ENCODE measurements at regions not wholly inside any gene's neighbourhood (a gene's known extent, or its start where the extent isn't known, plus 50 kb on each side); places are given as distances from the start of the nearest gene placed in this dataset.
"Not testable (repeated sequence)": the region's sequence is repeated elsewhere in the genome, so short reads cannot be mapped to it uniquely, and the experiment has no call there.

DNA sequence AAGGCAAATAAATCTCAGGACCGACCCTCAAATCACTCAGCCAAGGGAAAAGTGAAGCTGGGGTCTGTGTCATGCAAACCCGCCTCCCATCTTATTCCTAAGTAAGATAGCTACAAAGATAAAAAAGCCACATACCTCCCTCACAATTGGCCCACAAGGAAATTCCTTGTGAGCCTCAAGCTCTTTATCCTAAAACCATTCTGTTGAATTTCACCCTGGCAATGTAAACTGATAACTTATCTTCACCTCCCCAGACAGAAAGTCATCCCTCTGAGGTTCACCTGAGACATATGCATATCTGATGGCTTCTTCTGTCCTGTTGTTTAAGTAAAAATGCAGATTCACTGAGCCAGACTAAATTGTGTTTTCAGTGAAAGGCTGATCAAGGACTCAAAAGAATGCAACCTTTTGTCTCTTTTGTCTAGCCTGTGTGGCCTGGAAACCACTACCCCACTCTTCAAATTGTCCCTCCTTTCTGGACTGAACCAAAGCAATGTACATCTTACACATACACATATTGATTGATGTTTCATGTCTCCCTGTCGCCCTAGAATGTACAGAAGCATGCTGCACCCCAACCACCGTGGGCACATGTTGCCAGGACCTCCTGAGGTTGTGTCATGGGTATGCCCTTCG, 91.3 kb downstream of the MFAP3L start:
- DNase-seq (ENCODE audit: low read depth in 4 of 4, low spot score in 3 of 4) = no peak

DNA sequence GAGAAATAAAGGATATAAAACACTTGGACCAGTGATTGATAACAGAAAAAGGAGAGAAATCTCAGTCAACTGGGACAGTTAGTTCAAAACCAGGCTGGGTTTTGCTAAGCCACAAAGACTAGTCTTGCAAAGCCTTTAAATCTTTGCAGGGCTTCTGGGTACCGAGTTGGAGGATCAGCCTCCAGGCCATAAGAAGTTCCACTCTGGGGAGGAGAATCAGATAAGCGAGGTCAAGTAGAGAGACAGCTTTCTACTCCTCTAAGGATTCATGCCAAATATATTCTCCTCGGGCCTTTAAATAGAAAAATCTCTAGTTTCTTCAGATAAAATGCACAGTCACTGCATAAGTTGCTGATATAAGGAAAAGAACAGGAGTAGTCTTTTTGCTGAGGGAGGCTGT, 92.7 kb downstream of the MFAP3L start:
- no peak for DNase-seq (ENCODE audit: low read depth in 4 of 4, low spot score in 3 of 4)

DNA sequence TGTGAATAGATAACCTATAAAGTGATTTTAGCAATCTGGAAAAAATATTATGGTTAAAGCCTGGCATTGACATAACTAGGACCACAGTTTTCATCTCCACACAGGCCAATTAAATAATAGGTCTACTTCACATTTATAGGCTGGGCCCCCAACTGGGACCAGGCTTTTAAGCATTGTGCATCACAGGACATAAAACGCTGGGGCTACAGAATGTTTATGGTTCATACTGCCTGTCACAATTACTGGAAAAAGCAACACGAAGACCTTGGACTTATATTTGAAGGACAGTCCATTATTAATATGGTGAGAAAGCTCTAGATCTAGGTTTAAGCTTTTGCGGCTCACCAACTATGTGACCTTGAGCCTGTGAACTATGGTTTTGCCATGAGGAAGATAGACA, 94.2 kb downstream of the MFAP3L start:
- no peak for DNase-seq (ENCODE audit: low read depth in 4 of 4, low spot score in 3 of 4)

DNA sequence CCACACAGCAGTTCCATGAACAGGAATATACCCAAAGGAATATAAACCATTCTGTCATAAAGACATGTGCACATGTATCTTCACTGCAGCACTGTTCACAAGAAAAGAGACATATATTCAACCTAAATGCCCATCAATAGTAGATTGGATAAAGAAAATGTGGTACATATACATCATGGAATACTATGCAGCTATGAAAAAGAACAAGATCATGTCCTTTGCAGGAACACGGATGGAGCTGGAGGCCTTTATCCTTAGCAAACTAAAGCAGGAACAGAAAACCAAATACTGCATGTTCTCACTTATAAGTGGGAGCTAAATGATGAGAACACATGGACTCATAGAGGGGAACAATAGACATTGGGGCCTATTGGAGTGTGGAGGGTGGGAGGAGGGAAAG, 95.4 kb downstream of the MFAP3L start:
- DNase-seq (ENCODE audit: low read depth in 4 of 4, low spot score in 3 of 4) = not testable (repeated sequence)

DNA sequence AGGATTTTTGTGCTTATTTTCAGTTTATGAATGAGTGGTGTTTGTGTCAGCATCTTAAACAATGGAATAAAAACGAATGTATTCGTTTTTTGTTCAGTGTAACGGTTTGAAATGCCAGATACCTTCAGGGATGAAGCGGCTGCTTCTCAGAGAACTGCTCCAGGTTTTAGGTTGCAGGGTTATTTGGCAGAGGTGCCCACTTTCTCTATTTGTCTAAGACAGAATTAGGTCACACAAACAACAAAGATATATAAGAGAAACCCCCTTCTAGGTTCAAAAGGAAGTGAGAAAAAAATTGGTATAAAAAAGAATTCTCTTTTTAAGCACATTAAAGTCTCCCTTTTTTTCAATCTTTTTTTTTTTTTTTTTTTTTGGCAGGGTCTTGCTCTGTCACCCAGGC, 98.9 kb downstream of the MFAP3L start:
- no peak for DNase-seq (ENCODE audit: low read depth in 4 of 4, low spot score in 3 of 4)

DNA sequence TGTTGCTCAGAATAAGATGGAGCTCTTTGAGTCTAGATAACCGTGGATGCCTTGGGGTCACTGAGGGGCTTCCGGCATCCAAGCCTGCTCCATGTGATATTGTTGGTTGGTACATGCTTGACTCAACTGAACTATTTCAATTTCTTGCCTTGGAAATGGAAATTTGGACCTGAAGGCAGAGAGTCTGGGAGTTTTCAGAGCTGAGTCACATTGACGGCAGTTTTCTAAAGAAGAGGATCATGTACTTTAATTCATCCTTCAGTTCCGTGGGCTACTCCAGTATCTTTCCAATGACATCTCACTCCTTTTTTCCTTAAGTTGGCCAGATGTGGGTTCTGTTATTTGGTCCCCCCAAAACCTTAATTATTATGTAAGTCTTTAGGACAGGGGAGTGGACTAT, 100.5 kb downstream of the MFAP3L start:
- no peak for DNase-seq (ENCODE audit: low read depth in 4 of 4, low spot score in 3 of 4)

DNA sequence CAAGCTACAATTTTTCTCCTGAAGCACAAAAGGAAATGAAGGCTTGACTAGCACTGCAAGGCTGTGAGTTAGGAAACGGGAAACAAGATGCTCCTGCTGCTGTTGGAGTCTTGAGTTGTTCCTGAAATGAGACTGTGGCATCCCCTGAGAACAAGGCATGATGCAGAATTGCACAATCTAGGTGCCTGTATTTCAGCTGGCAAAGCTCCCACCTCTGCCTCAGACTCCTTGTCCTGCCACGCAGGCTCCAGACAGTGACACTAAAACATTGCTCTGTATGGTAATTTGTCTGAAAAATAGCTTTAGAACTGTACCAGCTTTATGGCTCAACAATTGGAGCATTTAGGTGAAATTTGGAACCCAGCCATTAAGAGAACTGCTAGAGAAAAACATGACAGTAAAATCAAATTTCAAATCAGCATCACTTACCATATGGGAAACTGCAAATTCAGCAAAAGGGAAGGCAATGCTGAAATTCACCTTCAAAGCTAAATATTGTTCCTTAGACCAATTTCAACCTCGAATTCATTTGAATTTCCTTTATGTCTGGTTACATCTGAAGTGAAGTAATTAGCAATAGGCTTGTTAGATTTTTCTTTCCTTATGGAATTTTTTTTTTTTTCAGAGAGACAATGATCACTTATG, 103.4 kb downstream of the MFAP3L start:
- DNase-seq (ENCODE audit: low read depth in 4 of 4, low spot score in 3 of 4) = no peak

DNA sequence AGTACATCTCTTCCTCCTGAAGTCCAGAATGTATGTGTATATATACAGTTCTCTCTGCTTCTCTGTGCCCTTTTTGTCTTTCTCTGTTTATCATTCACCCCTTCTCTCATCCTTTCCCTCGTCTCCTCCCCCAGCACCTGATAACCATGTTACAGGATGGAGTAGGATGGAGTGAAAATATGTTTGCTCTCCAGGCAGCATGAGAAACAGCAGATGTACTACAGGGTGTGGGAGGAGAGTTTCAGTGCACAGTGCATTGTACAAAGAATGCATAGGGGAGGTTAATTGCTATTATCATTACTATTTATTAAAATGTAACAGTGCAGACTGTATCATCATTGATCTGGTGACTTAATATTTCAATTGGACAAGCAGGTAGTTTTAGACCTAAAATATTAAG, 104.5 kb downstream of the MFAP3L start:
- DNase-seq (ENCODE audit: low read depth in 4 of 4, low spot score in 3 of 4) = no peak

DNA sequence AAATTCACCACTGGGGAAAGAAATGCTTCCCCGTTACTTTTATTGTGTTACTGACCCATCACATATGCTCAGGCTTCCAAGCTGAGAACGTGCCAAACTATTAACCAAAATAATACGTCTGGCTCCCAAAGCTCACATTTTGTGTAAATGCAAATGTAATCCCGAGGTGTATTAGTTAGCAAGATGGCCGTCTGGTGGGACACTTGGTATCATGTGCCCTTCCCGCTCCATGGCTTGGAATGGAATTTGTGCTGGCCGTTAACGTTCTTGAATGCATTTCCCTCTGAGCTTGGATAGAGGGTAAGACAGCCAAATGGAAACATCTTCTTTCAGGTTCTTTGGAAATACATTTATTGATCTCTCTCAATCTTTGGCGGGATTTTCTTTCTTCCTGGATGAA, 105.0 kb downstream of the MFAP3L start:
- no peak for DNase-seq (ENCODE audit: low read depth in 4 of 4, low spot score in 3 of 4)

DNA sequence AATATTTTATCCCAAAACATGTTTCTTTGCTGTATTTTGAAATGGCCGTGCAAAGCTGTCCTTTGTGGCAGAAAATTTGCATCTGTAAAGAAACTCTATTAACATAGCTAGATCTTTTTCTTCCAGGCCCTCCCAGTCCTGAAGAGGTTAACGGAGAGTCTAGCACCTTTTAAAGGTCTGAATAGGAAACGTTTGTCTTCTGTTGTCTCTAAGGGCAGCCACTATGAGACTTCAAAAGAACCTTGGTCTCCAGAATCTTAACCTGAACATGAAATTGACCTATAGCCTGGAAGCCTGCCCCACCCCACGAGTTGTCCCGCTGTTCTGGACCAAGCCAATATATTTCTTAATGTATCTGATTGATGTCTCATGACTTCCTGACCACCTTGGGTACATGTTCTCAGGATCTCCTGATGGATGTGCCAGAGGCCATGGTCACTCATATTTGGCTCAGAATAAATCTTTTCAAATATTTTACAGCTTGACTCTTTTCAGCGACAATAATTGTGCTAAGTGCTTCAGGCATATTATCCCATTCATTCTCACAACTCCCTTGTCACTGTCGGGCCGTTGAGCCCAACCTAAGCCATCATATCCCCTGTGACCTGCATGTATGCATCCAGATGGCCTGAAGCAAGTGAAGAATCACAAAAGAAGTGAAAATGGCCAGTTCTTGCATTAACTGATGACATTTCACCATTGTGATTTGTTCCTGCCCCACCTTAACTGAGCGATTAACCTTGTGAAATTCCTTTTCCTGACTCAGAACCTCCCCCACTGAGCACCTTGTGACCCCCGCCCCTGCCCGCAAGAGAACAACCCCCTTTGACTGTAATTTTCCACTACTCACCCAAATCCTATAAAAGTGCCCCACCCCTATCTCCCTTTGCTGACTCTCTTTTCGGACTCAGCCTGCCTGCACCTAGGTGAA, 106.7 kb downstream of the MFAP3L start:
- not testable (repeated sequence) for DNase-seq (ENCODE audit: low read depth in 4 of 4, low spot score in 3 of 4)

DNA sequence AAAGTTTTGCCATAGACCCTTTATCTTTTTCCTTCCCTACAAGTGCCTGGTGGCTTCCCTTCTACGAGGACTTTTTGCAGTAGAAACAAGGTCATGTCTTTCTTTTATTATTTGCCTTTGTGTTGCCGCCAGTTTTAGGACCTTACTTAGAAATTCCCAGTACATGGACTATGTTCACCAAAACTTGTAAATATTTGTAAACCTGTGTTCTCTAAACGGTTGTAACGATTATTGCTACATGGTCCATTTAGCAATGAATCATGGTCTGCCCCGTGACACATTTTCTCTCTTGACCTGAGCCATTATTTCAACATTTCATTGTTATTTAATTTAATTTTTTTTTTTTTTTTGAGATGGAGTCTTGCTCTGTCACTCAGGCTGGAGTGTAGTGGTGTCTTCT, 110.7 kb downstream of the MFAP3L start:
- no peak for DNase-seq (ENCODE audit: low read depth in 4 of 4, low spot score in 3 of 4)

DNA sequence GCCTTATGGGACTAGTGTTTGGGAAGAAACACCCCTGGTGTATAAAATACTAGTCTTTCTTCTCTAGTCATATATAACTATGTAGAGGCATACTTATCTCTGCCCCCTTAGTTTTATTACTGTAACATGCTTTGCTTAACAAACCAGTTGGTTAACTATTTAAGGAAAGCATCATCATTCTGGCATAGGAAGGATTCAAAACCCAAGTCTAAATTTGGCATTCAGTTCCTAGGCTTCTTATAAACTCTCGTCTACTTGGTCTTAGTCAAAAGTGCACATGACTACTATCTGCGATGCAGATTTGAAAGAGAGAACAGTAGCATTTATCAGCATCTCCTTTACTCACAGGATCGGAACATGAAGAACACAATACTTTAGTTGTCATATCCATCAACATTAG, 111.3 kb downstream of the MFAP3L start:
- no peak for DNase-seq (ENCODE audit: low read depth in 4 of 4, low spot score in 3 of 4)

DNA sequence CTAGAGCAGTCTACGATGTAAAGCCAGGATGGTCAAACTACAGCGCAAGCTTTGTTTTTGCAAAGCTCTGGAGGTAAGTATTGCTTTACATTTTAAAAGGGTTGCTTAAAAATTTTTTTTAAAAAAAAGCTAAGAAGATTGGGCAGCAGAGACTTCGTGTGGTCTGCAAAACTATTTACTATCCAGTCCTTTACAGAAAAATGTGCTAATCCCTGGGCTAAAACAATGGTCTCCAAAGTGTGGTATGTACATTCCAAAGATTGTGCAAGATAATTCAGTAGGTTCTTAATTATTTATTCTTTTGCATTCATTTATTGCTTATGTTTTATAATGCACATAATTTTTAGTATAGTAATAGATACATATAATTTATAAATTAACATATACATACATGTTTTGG, 113.2 kb downstream of the MFAP3L start:
- no peak for DNase-seq (ENCODE audit: low read depth in 4 of 4, low spot score in 3 of 4)

DNA sequence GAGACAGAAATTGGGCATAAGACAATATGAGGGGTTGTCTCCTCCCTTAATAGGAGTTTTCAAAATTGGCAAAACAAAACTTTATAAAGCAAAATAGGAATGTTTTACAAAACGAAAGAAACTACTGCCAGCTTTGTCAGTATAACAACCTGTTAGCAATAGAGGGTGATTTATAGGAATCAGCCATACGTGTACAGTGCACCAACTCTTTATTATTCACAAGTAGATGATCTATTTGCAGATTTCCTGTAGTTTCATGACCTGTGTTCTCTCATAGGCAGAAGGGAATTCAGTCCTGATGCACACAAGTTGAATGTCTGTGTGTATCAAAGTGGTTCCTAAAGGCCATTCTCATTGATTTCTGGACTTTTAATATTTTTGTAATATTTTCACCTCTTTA, 116.3 kb downstream of the MFAP3L start:
- no peak for DNase-seq (ENCODE audit: low read depth in 4 of 4, low spot score in 3 of 4)

DNA sequence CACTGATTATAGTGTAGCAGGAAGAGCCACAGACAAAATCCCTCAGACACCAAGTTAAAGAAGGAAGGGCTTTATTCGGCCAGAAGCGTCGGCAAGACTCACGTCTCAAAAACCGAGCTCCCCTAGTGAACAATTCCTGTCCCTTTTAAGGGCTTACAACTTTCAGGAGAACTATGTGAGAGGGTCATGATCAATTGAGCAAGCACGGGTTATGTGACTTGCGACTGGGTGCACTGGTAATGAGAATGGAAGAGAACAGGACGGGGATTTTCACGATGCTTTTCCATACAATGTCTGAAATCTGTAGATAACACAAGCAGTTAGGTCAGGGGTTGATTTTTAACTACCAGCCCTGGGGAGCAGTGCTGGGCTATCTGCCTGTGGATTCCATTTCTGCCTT, 116.7 kb downstream of the MFAP3L start:
- DNase-seq (ENCODE audit: low read depth in 4 of 4, low spot score in 3 of 4) = no peak

DNA sequence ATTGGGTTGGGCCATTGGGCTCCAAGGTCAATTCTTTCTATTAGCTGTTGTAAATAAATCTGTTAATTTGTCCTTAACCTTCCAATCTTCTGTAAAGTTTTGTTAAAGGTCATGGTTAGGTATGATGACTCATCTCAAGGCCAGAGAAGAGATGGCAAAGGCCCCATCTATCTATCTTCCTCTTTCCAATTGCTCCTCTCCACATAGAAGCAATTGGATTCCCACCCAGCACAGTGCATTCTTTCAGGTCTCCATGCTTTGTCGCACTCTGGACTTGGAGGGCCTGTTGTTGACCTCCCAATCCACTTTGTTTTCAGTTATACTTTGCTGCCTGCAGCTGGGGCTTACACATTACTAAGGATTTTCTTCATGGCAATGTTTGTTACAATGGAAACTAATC, 118.5 kb downstream of the MFAP3L start:
- no peak for DNase-seq (ENCODE audit: low read depth in 4 of 4, low spot score in 3 of 4)

DNA sequence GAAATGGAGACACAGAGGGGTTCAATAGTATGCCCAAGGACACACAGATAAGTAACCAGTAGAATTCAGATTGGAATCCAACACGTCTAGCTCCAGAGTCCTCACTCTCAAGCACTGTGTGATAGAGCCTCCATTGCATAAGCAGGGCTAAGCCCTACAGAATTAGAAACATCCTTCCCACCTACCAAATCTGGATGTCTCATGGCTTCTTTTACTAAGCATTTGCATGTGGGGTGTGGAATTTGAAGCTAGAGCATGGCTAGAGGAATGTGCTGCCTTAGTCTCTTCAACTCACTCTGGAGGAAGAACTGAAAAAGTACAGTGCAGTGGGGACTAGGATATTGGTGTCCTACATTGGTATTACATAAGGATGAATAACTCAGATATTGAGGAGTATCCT, 119.4 kb downstream of the MFAP3L start:
- no peak for DNase-seq (ENCODE audit: low read depth in 4 of 4, low spot score in 3 of 4)

DNA sequence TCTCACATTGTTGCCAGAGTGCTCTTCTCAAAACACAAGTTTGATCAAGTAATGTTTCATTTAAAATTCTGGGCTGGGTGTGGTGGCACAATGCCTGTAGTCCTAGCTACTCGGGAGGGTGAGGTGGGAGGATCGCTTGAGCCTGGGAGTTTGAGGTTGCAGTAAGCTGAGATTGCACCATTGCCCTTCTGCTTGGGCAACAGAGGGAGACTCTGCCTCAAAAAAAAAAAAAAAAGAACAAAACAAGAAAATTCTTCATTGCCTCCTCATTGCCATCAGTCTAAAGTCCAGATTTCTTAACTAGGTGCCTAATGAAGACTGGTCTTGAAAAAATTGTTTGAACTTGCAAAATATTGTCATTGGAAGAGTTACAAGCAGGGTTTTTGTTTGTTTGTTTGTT, 120.1 kb downstream of the MFAP3L start:
- DNase-seq (ENCODE audit: low read depth in 4 of 4, low spot score in 3 of 4) = no peak

DNA sequence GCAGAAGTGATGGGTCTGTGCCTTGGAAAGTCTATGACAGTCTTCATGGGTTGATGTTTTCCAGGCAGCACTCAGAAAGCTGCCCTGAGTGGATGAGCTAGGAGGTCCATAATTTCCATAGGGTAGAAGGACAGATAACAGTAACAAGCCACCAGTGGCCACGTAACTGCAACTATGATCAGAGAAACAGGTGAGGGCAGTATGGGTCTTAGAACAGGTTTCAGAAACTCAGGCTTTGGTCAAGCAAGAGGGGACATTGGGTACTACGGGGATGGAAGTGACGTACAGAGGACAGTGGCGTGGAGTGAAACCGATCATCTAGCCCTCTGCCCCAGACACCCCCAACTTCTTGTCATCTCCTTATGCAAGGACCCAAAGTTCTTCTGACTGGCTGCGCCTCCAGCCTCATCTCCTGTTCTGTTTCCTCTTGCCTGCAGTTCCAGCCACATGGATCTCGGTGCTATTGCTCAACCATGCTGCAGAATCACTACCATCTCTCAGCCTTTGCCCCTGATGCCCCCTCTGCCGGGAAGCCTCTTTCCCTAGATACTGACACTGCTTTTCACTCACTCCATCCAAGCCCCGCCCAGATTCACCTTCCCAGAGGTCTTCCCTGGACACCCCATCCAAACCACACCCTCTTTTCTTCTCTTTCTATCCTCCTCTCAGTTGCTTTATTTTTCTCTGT, 123.4 kb downstream of the MFAP3L start:
- no peak for DNase-seq (ENCODE audit: low read depth in 4 of 4, low spot score in 3 of 4)

DNA sequence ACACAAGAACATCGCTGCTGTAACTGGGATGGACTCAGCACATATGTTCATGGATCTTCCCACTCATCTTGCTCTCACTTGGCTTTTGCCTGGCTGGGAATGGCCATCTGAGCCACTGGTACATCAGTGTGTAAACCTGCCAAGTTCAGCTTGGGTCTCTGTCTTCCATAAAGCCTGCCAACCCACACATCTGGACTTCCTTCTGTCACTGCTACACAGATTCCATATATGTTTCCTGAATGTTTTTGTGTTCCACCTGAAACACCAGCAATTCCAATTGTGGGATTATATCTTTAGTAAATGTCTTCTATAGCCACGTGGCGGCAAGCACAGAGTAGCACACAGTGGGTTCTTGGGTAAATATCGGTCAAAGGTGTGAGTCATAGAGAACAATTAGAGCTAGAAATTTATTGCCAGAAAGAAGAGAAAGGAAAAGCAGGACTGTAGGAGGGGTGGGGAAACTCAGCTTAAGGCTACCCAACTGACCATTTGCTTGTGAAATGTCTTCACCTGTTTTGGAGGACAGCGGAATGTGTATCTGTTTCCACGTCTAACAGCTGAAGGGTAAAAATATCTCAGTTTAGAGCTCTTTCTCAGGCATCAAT, 125.9 kb downstream of the MFAP3L start:
- no peak for DNase-seq (ENCODE audit: low read depth in 4 of 4, low spot score in 3 of 4)

DNA sequence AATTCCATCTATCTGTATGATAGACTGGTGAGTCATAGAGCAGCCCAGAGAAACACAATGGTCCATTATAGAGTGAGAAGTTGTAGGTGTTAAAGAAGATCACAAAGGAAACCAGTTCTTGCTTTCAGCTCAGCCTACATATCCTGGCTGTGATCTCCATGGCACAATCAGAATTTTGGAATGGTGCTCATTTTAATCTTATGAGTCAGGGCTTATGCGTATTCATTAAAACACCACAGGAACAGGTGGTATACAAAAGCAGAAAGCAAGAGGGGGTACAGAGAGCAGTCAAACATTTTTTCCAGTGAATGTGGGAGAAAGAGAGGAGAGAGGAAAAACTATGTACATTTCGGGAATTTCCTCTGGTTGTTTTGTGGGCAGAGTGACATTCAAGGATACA, 126.9 kb downstream of the MFAP3L start:
- DNase-seq (ENCODE audit: low read depth in 4 of 4, low spot score in 3 of 4) = no peak
